Panc1 (cell line): ENCODE measurements at regions not wholly inside any gene's neighbourhood (a gene's known extent, or its start where the extent isn't known, plus 50 kb on each side); places are given as distances from the start of the nearest gene placed in this dataset.

Source experiments
- SIN3A ChIP-seq: IDR thresholded peaks from 2 replicates; pipeline ENCODE4 v1.6.1; 2012; ENCODE audit warnings: low read depth, mild to moderate bottlenecking, low read length, moderate library complexity, borderline replicate concordance; ENCODE audit not compliant: insufficient read depth
- TF ChIP-seq, protein P1 (sequence below): fragments of 450-650 bp; IDR thresholded peaks from 2 replicates; pipeline ENCODE4 v1.5.1; 2017; ENCODE audit warnings: mild to moderate bottlenecking
- TF ChIP-seq, protein P2 (sequence below), 2 experiments: IDR thresholded peaks; 2 replicates each; pipeline ENCODE4 v1.6.1; 2011 to 2012; ENCODE audit warnings: low read depth in 2 of 2, control low read depth in 1 of 2, low read length in 1 of 2, mild to moderate bottlenecking in 1 of 2, moderate library complexity in 1 of 2; ENCODE audit not compliant: insufficient read depth in 1 of 2

DNA sequence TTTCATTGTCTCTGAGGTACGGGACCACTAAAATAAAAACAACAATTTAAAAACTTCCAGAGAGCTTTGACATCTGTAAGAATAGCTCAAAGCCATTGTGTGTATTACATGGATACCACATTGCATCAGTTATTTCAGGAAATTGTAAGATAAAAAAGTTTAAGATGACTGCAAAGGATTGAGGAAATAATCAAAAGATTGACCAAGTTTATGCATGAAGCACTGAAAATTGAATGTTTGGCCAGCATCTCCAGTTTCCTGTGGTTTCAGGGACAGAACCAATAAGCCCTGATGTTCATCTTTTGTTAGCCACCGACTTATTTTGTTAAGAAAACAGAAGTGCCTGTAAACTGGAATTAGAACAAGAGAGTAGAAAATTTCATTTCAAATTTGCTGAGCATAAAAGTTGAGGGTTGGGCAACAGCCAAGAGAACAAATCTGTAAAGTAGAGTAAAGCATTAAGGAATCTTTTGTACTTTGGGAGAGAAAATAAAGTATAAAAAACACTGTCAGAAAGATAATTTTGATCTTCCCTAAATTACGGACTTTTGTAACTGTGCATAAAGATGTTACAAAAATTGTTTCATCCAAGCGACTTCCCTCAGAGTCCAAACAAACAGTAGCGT is 211.5 kb upstream of the P2RY1 start:
- TF ChIP-seq, protein P1, sequence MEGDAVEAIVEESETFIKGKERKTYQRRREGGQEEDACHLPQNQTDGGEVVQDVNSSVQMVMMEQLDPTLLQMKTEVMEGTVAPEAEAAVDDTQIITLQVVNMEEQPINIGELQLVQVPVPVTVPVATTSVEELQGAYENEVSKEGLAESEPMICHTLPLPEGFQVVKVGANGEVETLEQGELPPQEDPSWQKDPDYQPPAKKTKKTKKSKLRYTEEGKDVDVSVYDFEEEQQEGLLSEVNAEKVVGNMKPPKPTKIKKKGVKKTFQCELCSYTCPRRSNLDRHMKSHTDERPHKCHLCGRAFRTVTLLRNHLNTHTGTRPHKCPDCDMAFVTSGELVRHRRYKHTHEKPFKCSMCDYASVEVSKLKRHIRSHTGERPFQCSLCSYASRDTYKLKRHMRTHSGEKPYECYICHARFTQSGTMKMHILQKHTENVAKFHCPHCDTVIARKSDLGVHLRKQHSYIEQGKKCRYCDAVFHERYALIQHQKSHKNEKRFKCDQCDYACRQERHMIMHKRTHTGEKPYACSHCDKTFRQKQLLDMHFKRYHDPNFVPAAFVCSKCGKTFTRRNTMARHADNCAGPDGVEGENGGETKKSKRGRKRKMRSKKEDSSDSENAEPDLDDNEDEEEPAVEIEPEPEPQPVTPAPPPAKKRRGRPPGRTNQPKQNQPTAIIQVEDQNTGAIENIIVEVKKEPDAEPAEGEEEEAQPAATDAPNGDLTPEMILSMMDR: no peak
- TF ChIP-seq, protein P2, sequence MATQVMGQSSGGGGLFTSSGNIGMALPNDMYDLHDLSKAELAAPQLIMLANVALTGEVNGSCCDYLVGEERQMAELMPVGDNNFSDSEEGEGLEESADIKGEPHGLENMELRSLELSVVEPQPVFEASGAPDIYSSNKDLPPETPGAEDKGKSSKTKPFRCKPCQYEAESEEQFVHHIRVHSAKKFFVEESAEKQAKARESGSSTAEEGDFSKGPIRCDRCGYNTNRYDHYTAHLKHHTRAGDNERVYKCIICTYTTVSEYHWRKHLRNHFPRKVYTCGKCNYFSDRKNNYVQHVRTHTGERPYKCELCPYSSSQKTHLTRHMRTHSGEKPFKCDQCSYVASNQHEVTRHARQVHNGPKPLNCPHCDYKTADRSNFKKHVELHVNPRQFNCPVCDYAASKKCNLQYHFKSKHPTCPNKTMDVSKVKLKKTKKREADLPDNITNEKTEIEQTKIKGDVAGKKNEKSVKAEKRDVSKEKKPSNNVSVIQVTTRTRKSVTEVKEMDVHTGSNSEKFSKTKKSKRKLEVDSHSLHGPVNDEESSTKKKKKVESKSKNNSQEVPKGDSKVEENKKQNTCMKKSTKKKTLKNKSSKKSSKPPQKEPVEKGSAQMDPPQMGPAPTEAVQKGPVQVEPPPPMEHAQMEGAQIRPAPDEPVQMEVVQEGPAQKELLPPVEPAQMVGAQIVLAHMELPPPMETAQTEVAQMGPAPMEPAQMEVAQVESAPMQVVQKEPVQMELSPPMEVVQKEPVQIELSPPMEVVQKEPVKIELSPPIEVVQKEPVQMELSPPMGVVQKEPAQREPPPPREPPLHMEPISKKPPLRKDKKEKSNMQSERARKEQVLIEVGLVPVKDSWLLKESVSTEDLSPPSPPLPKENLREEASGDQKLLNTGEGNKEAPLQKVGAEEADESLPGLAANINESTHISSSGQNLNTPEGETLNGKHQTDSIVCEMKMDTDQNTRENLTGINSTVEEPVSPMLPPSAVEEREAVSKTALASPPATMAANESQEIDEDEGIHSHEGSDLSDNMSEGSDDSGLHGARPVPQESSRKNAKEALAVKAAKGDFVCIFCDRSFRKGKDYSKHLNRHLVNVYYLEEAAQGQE (IDR thresholded peaks at IDR 0.05; ENCODE audit: insufficient read depth in 1 of 2, low read depth in 2 of 2, low read length in 1 of 2): no peak
- TF ChIP-seq SIN3A: no peak
